Vagina (tissue), 2 donors: ENCODE measurements at regions not wholly inside any gene's neighbourhood (a gene's known extent, or its start where the extent isn't known, plus 50 kb on each side); places are given as distances from the start of the nearest gene placed in this dataset.

Source experiments
- POLR2A ChIP-seq, 2 donors: fragments of 450-650 bp; IDR thresholded peaks; one replicate each; pipeline ENCODE4 v1.6.1; 2017; ENCODE audit warnings: antibody characterized with exemption in 2 of 2, mild to moderate bottlenecking in 2 of 2, moderate library complexity in 2 of 2
- POLR2AphosphoS5 ChIP-seq, 2 donors: sonication (generic); formaldehyde crosslinking; IDR thresholded peaks; one replicate each; pipeline ENCODE4 v1.9.0; 2017; ENCODE audit warnings: antibody characterized with exemption in 2 of 2, mild to moderate bottlenecking in 2 of 2, low read depth in 1 of 2; ENCODE audit not compliant: insufficient read depth in 1 of 2
- TF ChIP-seq, protein P1 (sequence below), 3 experiments: fragments of 450-650 bp in 2 of 3; fragments of 200-600 bp in 1 of 3; sonication (generic) in 1 of 3; IDR thresholded peaks; one replicate each; pipeline ENCODE4 v1.5.1; 2017 to 2019; ENCODE audit warnings: antibody characterized with exemption in 3 of 3, mild to moderate bottlenecking in 2 of 3, moderate library complexity in 2 of 3

DNA sequence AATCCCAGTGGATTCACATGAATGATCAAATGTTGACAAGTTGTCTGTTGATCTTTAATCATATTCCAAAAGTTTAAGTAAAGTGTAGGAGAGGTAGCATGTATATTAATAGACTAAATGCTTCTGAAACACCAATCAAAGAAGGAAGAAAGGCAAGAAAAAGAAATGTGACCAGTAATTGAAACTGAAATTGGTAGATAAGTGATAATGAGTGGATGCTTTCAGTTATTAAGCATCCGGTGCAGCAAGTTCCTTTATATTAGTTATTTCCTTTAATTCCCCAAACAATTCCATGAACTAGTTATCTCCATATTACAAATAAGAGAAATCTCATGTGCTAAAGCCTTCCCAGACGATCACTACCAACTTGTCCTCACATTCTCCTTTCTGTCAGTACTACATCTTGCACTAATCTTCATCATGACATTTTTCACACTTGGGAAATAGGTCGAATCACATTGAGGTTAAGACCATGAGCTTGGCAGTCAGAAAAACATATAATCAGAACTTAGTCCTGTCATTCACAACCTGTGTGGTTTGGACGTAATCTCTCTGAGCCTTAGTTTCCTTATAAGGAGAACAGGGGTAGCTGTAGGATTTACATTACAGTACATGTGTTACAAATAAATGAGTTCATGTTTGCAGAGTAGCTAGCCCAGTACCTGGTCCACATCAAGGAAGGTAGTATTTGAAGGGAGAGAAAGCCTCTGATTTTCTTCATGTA lies 182.1 kb downstream of the NOL4 start:
- TF ChIP-seq POLR2AphosphoS5 (IDR thresholded peaks at IDR 0.05; ENCODE audit: insufficient read depth in 1 of 2, low read depth in 1 of 2) (no peak), POLR2A (IDR thresholded peaks at IDR 0.05) (no peak)
- TF ChIP-seq, protein P1, sequence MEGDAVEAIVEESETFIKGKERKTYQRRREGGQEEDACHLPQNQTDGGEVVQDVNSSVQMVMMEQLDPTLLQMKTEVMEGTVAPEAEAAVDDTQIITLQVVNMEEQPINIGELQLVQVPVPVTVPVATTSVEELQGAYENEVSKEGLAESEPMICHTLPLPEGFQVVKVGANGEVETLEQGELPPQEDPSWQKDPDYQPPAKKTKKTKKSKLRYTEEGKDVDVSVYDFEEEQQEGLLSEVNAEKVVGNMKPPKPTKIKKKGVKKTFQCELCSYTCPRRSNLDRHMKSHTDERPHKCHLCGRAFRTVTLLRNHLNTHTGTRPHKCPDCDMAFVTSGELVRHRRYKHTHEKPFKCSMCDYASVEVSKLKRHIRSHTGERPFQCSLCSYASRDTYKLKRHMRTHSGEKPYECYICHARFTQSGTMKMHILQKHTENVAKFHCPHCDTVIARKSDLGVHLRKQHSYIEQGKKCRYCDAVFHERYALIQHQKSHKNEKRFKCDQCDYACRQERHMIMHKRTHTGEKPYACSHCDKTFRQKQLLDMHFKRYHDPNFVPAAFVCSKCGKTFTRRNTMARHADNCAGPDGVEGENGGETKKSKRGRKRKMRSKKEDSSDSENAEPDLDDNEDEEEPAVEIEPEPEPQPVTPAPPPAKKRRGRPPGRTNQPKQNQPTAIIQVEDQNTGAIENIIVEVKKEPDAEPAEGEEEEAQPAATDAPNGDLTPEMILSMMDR (IDR thresholded peaks at IDR 0.05) = no peak
